Natural killer cell (primary cell): ENCODE measurements at regions not wholly inside any gene's neighbourhood (a gene's known extent, or its start where the extent isn't known, plus 50 kb on each side); places are given as distances from the start of the nearest gene placed in this dataset.

Source experiments
- ATAC-seq, 3 donors: fragments of 150-1000 bp in 2 of 3; fragments of 200-7000 bp in 1 of 3; cut with Tn5 transposase; 1 replicate in 1 of 3; 2 replicates in 2 of 3; pipeline ENCODE4 v1.10.0; 2021; ENCODE audit warnings: mild to moderate bottlenecking in 2 of 3, moderate library complexity in 2 of 3
- DNase-seq, 2 donors: peaks; one replicate each; pipeline versions ENCODE4 v3.0.0 to v3.0.0-alpha.2; 2013 to 2021; ENCODE audit warnings: mixed read lengths in 1 of 2
- H3K27ac ChIP-seq: one replicate; pipeline ENCODE4 v1.5.1; 2013; ENCODE audit warnings: mild to moderate bottlenecking, low read length
- H3K27me3 ChIP-seq: one replicate; pipeline ENCODE4 v1.6.1; 2013; ENCODE audit warnings: low read length; ENCODE audit not compliant: control insufficient read depth, insufficient read depth
- H3K36me3 ChIP-seq: one replicate; pipeline ENCODE4 v1.6.1; 2013; ENCODE audit warnings: low read length; ENCODE audit not compliant: control insufficient read depth, insufficient read depth
- H3K4me1 ChIP-seq: one replicate; pipeline ENCODE4 v1.6.1; 2013; ENCODE audit warnings: low read length; ENCODE audit not compliant: control insufficient read depth, insufficient read depth
- H3K4me3 ChIP-seq: one replicate; pipeline ENCODE4 v1.5.1; 2013; ENCODE audit warnings: low read length
- H3K9me3 ChIP-seq: one replicate; pipeline ENCODE4 v1.6.1; 2013; ENCODE audit warnings: low read length; ENCODE audit not compliant: control insufficient read depth, insufficient read depth
- H3K27ac Mint-ChIP-seq, 2 donors: one replicate each; pipeline ENCODE4 v1.8.0; 2022; ENCODE audit warnings: mild to moderate bottlenecking in 2 of 2, mixed read lengths in 2 of 2, moderate library complexity in 1 of 2
- H3K27me3 Mint-ChIP-seq, 2 donors: one replicate each; pipeline ENCODE4 v1.8.0; 2022; ENCODE audit warnings: low read depth in 2 of 2, mixed read lengths in 2 of 2
- H3K36me3 Mint-ChIP-seq: one replicate; pipeline ENCODE4 v1.8.0; 2022; ENCODE audit warnings: mixed read lengths
- H3K4me1 Mint-ChIP-seq, 2 donors: one replicate each; pipeline ENCODE4 v1.8.0; 2022; ENCODE audit warnings: mixed read lengths in 2 of 2
- H3K4me3 Mint-ChIP-seq: one replicate; pipeline ENCODE4 v1.8.0; 2022; ENCODE audit warnings: mild to moderate bottlenecking, moderate library complexity, mixed read lengths
- H3K9me3 Mint-ChIP-seq, 2 donors: one replicate each; pipeline ENCODE4 v1.8.0; 2022; ENCODE audit warnings: mixed read lengths in 2 of 2
- WGBS: methylation state at CpG from one replicate; pipeline ENCODE4 v1.1.7; 2013; ENCODE audit warnings: missing lambda C conversion rate; ENCODE audit not compliant: insufficient coverage; 5-methylcytosine and 5-hydroxymethylcytosine counted together
- intact Hi-C: fragments of 100-400 bp; cut with micrococcal nuclease; formaldehyde crosslinking; loops from one replicate; pipeline ENCODE4 v1.14.2; 2022
- TF ChIP-seq, protein P1 (sequence below): fragments of 200-600 bp; IDR thresholded peaks from one replicate; pipeline ENCODE4 v1.8.0; 2022; ENCODE audit warnings: antibody characterized with exemption

DNA sequence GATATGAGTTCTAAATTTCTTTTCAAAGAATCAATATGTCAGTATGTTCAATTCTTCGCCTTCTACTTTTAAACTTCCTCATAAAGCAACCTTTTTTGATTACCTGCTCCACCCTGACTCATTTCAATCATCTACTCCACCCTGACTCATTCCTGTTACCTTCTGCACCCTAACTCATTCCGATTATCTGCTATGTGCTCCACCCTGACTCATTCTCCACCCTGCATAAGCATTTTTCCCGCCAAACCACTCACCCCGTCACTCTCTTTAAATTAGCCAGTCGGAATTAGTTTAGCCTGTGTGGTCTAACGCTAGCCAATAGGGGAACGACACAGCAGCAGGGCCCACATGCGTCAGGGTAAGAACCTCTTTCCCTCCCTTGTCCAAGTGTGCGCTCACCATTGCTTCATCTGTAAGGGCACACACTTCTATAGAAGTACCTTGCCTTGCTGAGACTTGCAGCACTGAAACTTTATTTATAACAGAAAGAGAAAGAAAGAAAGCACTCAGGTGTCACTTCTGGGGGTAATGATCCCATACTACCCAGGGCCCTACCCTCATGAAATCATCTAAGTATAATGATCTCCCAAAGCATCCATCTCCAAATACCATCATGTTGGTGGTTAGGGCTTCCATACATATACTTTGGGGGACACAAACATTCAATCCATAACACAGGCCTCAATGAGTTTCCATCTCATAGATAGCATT, 875.2 kb downstream of the RAPGEF2 start:
- no peaks in the 10 kb centered on the region for H3K4me1 ChIP-seq
- WGBS = 86% methylated on average over 9 of the region's 9 CpGs
- no peaks in the 10 kb centered on the region for H3K9me3 ChIP-seq
- no peak overlapping the region for H3K27ac ChIP-seq
- DNase-seq (no peak), ATAC-seq (no peak)
- H3K9me3 Mint-ChIP-seq = peaks cover 3 to 11% of the 10 kb centered on the region in 2 donors
- no peaks in the 10 kb centered on the region for H3K27me3 Mint-ChIP-seq
- no peak overlapping the region for H3K27ac Mint-ChIP-seq
- H3K4me1 Mint-ChIP-seq = no peaks in the 10 kb centered on the region
- H3K4me3 ChIP-seq = no peak overlapping the region
- H3K36me3 Mint-ChIP-seq = no peaks in the 10 kb centered on the region
- TF ChIP-seq, protein P1, sequence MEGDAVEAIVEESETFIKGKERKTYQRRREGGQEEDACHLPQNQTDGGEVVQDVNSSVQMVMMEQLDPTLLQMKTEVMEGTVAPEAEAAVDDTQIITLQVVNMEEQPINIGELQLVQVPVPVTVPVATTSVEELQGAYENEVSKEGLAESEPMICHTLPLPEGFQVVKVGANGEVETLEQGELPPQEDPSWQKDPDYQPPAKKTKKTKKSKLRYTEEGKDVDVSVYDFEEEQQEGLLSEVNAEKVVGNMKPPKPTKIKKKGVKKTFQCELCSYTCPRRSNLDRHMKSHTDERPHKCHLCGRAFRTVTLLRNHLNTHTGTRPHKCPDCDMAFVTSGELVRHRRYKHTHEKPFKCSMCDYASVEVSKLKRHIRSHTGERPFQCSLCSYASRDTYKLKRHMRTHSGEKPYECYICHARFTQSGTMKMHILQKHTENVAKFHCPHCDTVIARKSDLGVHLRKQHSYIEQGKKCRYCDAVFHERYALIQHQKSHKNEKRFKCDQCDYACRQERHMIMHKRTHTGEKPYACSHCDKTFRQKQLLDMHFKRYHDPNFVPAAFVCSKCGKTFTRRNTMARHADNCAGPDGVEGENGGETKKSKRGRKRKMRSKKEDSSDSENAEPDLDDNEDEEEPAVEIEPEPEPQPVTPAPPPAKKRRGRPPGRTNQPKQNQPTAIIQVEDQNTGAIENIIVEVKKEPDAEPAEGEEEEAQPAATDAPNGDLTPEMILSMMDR = no peak
- no peaks in the 10 kb centered on the region for H3K36me3 ChIP-seq
- no peak overlapping the region for H3K4me3 Mint-ChIP-seq
- no peaks in the 10 kb centered on the region for H3K27me3 ChIP-seq
- intact Hi-C loops = no loop called here

DNA sequence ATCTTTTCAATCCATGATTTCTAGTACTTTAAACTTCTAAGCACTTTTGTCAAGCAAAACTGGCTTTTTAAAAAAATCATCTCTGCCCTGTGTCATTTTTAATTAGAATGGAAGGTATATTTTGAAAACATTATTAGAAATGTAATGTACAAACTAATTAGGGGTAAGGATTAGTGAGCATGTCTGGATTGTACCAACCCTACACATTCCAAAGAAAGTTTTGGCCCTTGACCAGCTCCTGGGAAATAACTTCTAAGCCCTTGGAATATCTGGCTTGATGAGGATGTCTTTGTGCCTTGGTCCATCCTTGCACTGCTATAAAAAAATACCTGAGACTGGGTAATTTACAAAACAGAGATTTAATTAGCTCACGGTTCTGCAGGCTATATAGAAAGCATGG, 876.5 kb downstream of the RAPGEF2 start:
- Mint-ChIP-seq H3K36me3 (no peaks in the 10 kb centered on the region), H3K27ac (no peak overlapping the region), H3K27me3 (no peaks in the 10 kb centered on the region), H3K4me3 (no peak overlapping the region), H3K4me1 (no peaks in the 10 kb centered on the region), H3K9me3 (peaks cover 6 to 10% of the 10 kb centered on the region in 2 donors)
- no peaks in the 10 kb centered on the region for H3K4me1 ChIP-seq
- no peak overlapping the region for H3K4me3 ChIP-seq
- H3K36me3 ChIP-seq = no peaks in the 10 kb centered on the region
- WGBS = 100% methylated on average over 1 of the region's 1 CpG
- no peak for ATAC-seq
- DNase-seq = no peak
- intact Hi-C loops = no loop called here
- no peaks in the 10 kb centered on the region for H3K27me3 ChIP-seq
- no peaks in the 10 kb centered on the region for H3K9me3 ChIP-seq
- TF ChIP-seq, protein P1 = no peak
- no peak overlapping the region for H3K27ac ChIP-seq

- WGBS = no CpG with 5 or more reads among the region's 1 CpG
- peaks cover 6 to 10% of the 10 kb centered on the region in 2 donors for H3K9me3 Mint-ChIP-seq
- H3K4me3 ChIP-seq = no peak overlapping the region
- no peak overlapping the region for H3K27ac Mint-ChIP-seq
- no peaks in the 10 kb centered on the region for H3K27me3 ChIP-seq
- H3K4me1 ChIP-seq = no peaks in the 10 kb centered on the region
- H3K4me1 Mint-ChIP-seq = no peaks in the 10 kb centered on the region
- H3K36me3 ChIP-seq = no peaks in the 10 kb centered on the region
- no peaks in the 10 kb centered on the region for H3K36me3 Mint-ChIP-seq
- ATAC-seq = no peak
- no peak for DNase-seq
- no peaks in the 10 kb centered on the region for H3K9me3 ChIP-seq
- no peaks in the 10 kb centered on the region for H3K27me3 Mint-ChIP-seq
- H3K27ac ChIP-seq = no peak overlapping the region
- TF ChIP-seq, protein P1 = no peak
- intact Hi-C loops = no loop called here
- H3K4me3 Mint-ChIP-seq = no peak overlapping the region
Measured at GRCh38 chr4:159979953-159980352, 877.1 kb downstream of the RAPGEF2 start.
